ENCODE measurements at regions not wholly inside any gene's neighbourhood (a gene's known extent, or its start where the extent isn't known, plus 50 kb on each side); places are given as distances from the start of the nearest gene placed in this dataset.

DNA sequence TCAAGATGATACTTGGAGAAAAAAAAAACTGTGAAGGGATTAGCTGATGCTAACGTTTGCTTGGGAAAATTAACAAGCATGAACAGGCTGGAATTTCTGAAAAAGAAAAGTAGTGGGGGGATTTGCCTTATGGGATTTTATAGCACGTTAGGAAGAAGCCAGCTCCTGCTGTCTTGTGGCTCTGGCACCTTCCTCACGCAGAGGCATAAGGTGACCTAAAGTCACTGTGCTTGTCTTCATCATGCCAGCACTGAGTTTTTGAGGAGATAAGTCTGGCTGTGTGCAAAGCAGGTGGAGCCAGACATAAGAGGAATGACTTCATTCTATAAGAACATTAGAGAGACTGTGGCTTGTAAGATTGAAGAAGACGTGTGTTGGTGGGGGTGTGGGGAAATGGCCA, 94.4 kb upstream of the MAP1B start:
- no peak for ATAC-seq
- no peak for FAIRE-seq
- POLR2A ChIA-PET, result no interaction called here
- CTCF ChIA-PET, result interaction anchor here (0.6 to 2.5 kb wide), 5 partner anchors 10 to 228 kb away, joined by 3 to 9 read pairs (median 5); no protein-coding TSS in a partner anchor
- peaks cover 10% of the 10 kb centered on the region; the same call in 2 of the 3 replicates for H3K4me1 ChIP-seq
- H3K9me3 ChIP-seq, result no peaks in the 10 kb centered on the region
- H3K4me3 ChIP-seq, result no peak overlapping the region
- no peak for DNase-seq (ENCODE audit: low read depth in 1 of 2, low spot score in 1 of 2)
- H3K27ac ChIP-seq, result no peak overlapping the region
- no peak overlapping the region for H3K4me2 ChIP-seq
- no peak for TF ChIP-seq ESRRA (IDR thresholded peaks at IDR 0.05; ENCODE audit: borderline replicate concordance, low read length)
- 66% methylated on average over 4 of the region's 4 CpGs for WGBS (ENCODE audit: missing lambda C conversion rate)

- no peak for ATAC-seq
- no peak for DNase-seq (ENCODE audit: low read depth in 1 of 2, low spot score in 1 of 2)
- TF ChIP-seq RFX5 (IDR thresholded peaks at IDR 0.05), result no peak
- no peak for TF ChIP-seq GATA3 (IDR thresholded peaks at IDR 0.05; ENCODE audit: borderline replicate concordance)
- no peak for TF ChIP-seq USF2 (IDR thresholded peaks at IDR 0.05)
- TF ChIP-seq, protein P1, sequence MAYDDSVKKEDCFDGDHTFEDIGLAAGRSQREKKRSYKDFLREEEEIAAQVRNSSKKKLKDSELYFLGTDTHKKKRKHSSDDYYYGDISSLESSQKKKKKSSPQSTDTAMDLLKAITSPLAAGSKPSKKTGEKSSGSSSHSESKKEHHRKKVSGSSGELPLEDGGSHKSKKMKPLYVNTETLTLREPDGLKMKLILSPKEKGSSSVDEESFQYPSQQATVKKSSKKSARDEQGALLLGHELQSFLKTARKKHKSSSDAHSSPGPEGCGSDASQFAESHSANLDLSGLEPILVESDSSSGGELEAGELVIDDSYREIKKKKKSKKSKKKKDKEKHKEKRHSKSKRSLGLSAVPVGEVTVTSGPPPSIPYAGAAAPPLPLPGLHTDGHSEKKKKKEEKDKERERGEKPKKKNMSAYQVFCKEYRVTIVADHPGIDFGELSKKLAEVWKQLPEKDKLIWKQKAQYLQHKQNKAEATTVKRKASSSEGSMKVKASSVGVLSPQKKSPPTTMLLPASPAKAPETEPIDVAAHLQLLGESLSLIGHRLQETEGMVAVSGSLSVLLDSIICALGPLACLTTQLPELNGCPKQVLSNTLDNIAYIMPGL (CRISPR knock-in tag; IDR thresholded peaks at IDR 0.05; ENCODE audit: borderline replicate concordance), result no peak
- no peak for TF ChIP-seq HOXA7 (CRISPR knock-in tag; IDR thresholded peaks at IDR 0.05)
- TF ChIP-seq HEYL (CRISPR knock-in tag; IDR thresholded peaks at IDR 0.05), result no peak
- no peak for TF ChIP-seq REST (IDR thresholded peaks at IDR 0.05)
- no peak for TF ChIP-seq CEBPB (IDR thresholded peaks at IDR 0.05)
- TF ChIP-seq, protein P2, sequence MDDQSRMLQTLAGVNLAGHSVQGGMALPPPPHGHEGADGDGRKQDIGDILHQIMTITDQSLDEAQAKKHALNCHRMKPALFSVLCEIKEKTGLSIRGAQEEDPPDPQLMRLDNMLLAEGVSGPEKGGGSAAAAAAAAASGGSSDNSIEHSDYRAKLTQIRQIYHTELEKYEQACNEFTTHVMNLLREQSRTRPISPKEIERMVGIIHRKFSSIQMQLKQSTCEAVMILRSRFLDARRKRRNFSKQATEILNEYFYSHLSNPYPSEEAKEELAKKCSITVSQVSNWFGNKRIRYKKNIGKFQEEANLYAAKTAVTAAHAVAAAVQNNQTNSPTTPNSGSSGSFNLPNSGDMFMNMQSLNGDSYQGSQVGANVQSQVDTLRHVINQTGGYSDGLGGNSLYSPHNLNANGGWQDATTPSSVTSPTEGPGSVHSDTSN (IDR thresholded peaks at IDR 0.05), result no peak
- TF ChIP-seq CHD4 (IDR thresholded peaks at IDR 0.05; ENCODE audit: borderline replicate concordance), result no peak
- TF ChIP-seq CBX8 (IDR thresholded peaks at IDR 0.05), result no peak
- no peak for TF ChIP-seq RARB (CRISPR knock-in tag; IDR thresholded peaks at IDR 0.05)
- TF ChIP-seq FOSL2 (IDR thresholded peaks at IDR 0.05), result no peak
- no peak for TF ChIP-seq FOSL2 (CRISPR knock-in tag; IDR thresholded peaks at IDR 0.05)
- no peak for TF ChIP-seq PHF8 (IDR thresholded peaks at IDR 0.05; ENCODE audit: borderline replicate concordance, low read depth)
- Histone ChIP-seq H3K4me1 (peaks cover 10% of the 10 kb centered on the region; the same call in 2 of the 3 replicates), H3K4me3 (no peak overlapping the region), H3K4me2 (no peak overlapping the region), H3K9me3 (no peaks in the 10 kb centered on the region), H3K27ac (peak overlapping the region in 1 of 2 experiments; percentile 50; a peak in 2 of 6 replicates)
- POLR2A ChIA-PET, result no interaction called here
- CTCF ChIA-PET, result interaction anchor here (1.3 to 2.5 kb wide), 7 partner anchors 8 to 181 kb away, joined by 3 to 9 read pairs (median 5); no protein-coding TSS in a partner anchor
- no peak for FAIRE-seq
- 82% methylated on average over 10 of the region's 10 CpGs for WGBS (ENCODE audit: missing lambda C conversion rate)
These were observed 93.3 kb upstream of the MAP1B start for GRCh38 chr5:72013766-72014624.

All from A549 (cell line).